HG03135 (cell line): ENCODE measurements at regions not wholly inside any gene's neighbourhood (a gene's known extent, or its start where the extent isn't known, plus 50 kb on each side); places are given as distances from the start of the nearest gene placed in this dataset.

Experiments
- ATAC-seq: cut with Tn5 transposase; IDR thresholded peaks from one replicate; pipeline ENCODE4 v1.9.1; 2021; ENCODE audit warnings: mild to moderate bottlenecking, moderate library complexity; ENCODE audit not compliant: unreplicated experiment

DNA sequence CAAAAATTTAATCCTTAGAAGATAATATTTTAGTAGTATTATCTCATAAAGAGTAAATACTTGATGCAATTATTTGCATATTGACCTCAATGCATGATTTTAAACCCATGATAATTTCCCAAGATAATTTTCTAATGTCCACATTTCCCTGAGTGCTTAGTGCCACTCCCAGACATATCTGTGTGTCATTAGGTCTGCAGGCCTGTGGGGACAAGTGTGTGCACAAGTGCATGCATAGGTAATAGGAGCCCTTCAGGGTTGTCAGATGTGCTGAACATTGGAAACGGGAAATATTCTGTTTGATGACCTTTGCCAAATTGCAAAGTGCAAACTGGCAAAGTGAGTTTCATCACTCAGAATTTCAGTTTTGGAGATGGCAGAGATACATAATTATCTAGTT, 369.9 kb downstream of the KLF5 start:
- no peak for ATAC-seq

DNA sequence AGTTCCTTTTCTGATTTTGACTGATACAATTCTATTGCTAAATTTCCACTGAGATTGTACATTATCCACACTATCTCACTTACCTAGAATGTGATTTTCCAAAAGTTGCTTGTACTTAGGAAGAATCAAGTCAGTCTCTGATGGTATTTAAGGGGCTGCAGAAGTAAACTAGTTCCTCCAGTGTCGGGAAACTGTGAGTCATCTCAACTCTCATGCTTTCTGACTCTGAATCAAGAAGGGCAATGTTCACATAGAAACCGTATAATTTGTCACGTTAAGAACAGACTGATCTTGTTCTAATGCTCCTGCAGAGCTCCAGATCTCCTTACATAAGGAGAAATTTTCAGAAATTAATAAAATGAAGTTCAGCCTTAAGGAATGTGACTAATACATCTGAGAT, 369.3 kb downstream of the KLF5 start:
- ATAC-seq, result no peak

DNA sequence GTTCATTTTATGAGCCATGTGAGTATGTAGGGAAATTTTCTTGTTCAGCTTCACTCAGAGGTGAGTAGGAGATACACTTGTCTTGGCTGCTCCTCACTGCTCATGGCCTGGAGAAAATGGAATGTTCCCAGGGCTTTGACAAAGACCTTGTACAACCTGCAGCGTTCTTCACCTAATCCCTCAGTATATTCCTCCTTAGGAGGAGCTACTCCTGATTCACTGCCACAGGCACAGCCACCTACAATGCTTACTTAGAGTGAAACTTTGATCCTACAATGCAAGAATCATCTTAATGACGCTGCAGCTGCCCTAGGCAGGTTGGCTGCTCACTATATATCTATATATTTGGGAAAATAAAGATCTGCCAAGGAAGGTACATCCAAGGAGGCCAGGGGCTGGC, 364.2 kb downstream of the KLF5 start:
- no peak for ATAC-seq

DNA sequence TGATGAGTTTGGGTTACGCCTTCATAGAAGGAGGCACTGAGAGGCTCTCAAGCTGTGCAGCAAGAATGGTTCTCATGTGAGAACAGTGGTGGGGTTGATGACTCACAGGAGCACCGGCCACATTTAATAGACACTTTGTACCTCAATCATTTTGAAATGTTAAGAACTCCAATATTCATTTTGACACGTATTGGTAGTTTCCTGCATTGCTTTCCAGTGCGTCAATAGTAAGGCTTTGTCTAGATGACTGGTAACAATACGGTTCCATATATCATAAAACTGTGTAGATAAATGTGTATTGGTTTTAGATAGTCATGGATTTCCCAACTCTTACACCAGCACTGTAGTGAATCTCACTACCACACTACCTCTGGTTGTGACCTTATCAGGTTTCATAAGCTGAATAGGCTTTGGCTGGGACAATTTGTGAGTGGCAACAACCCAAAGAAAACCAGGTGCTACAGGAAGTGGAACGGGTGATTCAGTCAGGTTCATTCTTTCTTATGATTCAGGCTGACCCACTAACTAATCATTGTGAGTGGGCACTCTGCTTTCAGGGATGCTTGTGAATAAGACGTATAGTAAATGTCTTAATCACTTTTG, 362.6 kb downstream of the KLF5 start:
- no peak for ATAC-seq

DNA sequence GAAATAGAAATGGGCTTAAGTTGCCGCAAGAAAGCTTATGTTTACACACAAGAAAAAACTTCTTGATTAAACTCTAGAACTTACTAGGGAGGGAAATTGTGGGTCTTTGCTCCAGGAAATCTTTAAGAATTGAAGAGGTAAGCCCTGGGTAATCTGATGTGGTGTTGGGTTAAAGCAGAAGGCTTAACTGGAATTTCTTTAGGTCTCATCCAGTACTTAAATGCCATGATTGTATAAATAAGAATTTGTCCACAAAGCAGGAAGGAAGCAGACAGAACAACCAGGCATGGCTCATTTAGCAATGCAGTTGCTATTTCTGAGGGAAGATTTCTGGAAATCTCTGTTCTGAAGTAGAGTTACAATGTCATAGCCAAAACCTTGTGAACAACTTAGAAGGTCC, 360.4 kb downstream of the KLF5 start:
- no peak for ATAC-seq

DNA sequence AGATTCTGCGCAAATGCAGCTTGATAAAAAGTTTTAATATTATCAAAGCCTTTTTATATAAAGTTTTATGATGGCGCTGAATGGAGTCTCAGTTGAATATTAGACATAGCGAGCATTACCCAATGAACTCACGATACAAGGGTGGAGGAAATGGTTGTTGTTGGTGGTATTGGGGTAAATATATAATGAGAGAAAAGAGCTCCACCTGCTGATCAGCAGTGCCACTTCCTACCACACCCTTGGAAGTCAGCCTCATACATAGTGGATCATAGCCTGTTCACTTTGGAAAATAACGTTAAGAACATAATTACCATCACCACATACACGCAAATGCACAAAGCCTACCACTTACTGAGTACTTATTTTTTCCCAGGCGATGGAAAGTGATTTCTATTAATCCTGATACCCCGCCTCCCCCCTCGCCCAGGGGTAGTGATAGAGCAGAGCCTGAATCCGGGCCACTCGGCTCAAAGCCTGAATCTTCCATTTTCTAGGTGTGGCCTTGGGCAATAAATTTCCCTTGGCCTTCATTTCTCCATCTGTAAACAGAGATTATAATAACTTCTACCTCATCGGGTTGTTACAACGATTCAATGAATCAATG, 358.3 kb downstream of the KLF5 start:
- ATAC-seq, result no peak

DNA sequence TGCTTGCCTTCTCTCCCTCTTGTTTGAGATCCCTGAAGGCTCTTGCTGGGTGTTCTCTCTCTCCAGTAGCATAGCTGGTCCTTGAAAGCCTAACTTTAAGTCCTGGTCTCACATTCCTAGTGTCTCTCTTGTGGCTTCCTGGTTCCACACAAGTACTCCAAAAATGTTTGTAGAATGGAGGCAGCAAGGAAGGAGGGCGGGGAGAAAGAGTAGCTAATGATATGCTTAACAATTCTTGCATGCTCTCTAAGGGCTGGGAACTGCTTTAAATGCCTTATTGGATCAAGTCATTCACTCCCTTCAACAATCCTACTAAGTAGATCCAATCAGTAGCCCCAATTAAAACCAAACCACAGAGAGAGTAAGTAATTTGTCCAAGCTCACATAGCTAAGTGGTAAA, 357.3 kb downstream of the KLF5 start:
- no peak for ATAC-seq

DNA sequence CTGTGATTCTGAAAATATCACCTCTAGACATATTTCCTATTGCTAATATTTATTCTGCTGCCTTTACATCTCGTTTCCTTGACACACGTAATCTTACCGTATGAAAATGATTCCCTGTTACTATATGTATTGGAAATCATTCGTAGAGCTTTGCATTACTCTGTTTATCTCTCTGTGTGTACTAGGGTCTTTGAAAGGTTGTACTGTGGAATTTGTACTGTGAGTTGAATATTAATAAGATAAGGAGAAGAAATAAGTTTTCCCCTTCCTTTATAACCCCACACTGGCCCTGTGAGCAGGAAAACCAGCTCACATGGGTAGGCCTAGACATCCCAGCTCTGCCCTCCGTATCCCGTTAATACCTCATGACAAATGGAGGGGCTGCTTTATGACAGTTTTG, 354.9 kb downstream of the KLF5 start:
- ATAC-seq, result no peak

DNA sequence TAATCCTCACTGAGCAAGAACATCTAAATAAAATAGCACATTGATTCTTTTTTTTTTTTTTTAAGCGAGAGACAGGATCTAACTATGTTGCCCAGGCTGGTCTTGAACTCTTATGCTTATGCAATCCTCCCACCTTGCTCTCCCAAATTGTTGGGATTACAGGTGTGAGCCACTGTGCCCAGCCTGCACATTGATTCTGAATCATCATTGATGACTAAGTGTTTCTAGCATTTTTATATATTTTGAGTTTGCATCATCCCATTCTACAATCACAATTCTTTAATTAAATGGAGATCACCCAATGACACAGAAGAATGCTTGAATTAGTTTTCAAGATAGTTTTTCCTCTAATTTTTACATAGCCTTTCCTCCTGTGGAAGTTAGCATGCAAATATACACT, 354.1 kb downstream of the KLF5 start:
- no peak for ATAC-seq

DNA sequence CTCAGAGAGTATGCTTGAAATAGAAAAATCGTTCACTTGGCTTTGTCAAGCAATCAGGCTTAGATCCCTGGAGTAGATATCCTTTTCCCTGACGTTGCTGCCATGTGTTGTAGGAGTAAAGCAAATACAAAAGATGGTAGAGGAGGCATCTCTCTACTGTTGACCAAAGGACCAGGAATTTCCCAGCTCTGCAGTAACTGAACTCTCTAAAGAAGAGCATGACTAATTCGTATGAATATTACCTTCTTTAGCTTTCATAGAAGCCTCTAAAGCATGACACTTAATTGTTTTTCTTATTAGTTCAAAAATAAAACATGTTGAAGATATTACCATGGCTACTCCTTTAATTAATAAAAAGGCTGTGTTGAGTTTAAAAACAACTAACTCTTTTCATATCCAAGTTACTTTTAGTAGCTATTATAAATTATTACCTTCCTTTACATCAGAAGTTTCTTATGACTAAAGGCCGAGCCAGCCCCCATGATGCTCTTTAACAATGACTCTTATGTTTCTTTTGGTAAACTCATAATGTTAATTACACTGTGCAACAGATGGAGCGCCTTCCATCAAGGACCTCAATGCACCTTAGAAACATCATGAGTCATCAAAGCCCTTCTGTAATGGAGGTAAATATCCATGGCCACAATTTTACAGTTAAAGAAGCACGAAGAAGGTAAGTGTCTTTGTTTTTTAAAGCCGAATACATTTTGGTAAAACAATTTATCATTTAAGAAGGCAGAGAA, 352.4 kb downstream of the KLF5 start:
- ATAC-seq, result no peak

DNA sequence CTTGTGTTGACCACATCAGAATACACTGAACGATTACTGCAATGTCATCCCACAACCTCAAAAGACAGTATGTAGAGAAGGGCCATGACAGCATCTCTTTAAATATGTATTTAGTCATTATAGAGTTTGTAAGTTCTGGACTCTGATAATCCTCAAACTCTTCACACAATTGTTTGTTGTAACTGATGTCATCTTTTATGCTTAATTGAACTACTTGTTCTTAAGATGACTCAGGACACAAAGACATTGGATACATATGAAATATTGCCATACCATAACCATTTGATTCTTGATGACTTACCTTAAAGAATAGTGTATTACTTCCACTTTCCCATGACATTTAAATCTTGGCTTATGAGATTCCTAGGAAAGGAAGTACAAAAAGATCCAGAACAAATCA, 347.6 kb downstream of the KLF5 start:
- ATAC-seq, result no peak

DNA sequence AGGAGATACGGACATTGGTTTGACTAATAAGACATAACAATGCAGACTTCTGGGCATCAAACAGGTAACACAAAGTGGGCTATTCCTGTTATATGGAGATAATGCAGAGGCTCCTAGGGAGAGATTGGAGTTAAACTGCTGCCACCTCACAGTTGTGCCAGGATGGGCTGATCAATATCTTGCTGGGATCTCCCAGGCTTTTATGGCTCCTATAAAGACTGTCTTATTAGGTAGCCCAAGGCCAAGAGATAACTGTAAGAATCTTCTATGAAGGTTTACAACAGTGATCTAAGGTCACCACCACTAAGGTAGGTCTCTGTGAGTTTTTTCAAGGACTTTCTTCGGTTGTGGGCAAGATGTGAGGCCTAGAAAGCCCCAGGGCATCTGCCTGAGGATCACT, 345.8 kb downstream of the KLF5 start:
- no peak for ATAC-seq

DNA sequence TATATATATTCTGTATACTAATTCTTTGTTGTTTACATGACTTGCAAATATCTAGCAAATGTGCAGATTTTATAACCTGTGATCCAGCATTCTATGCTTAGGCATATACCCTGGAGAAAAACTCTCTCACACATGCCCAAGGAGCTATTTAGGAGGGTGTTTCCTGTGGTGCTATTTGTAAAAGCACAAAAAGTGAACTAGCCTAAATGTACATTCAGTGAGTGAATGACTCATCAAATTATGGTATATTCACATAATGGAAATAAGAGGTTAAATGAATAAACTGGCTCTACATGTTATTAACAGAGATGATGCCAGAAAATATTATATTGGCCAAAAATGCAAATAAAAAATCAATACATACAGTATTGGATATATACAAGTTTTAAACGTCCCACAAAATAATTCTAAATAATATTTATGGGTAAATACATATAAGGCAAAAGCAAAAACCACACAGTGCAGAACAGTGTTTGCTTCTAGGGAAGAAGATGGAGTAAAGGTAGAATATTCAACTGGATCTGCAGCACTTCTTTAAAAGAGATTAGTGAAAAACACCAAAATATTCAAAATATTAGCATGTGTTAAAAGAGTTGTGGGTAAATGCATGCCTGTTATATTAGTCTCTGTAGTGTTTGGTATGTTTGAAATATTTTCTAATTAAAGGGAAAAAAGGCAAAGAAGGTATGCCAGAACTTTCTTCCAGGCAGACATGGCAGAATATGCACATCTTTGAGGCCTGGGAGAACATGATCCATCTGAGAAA, 344.7 kb downstream of the KLF5 start:
- ATAC-seq, result no peak

DNA sequence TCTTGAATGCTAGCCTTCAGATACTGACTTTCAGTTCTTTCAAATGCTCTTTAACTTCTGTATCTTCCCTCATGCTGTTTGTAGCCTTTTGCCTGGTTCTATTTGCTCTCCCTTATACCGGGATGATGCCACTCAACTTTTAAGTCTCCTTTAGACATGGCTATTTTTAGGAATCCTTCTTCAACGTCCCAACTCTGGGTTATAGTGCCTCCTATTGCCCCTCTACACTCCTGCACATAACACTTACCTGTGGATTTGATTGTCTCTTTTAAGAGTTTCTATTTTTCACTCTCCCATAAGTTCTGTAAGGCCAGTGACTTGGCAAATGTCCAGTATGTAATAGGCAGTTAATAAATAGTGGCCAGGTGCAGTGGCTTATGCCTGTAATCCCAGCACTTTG, 343.0 kb downstream of the KLF5 start:
- no peak for ATAC-seq

DNA sequence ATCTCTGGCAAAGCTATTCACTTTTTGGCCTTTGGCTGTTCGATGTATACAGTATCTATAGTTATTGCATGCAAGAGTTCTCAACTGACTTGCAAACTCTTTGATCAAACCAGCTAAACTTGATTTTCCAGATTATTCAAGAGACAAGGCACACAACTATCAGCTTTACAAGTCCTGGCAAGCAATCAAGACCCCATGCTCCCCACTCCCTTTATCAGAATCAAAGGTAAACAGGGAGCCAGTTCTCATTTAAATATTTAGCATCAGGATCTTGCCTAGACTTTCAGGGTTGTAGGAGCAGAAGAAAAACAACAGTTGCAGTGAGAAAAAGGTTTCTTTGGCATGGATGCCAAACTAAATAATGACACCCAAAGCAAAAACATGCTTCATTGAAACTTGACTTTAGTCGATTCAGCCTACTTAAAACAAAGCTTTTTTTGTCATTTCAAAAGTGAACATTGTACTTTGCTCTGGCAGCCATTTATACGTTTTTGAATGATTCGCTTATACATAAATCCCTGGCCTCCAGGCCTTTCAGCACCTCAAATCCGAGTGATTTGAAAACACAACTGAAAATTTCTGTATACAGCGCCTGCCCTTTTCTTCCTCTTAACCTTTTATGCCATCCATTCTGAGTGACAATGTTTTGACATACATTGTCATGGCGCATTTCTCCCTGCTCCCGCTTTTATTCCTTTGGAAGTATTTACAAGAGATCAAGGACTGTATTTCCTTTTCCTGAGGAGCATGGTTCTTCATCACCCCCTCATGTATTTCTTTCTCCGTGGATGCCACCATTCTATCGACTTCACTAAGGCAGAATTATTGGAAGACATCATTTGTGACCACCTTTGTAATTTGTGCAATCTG, 340.8 kb downstream of the KLF5 start:
- ATAC-seq, result no peak

DNA sequence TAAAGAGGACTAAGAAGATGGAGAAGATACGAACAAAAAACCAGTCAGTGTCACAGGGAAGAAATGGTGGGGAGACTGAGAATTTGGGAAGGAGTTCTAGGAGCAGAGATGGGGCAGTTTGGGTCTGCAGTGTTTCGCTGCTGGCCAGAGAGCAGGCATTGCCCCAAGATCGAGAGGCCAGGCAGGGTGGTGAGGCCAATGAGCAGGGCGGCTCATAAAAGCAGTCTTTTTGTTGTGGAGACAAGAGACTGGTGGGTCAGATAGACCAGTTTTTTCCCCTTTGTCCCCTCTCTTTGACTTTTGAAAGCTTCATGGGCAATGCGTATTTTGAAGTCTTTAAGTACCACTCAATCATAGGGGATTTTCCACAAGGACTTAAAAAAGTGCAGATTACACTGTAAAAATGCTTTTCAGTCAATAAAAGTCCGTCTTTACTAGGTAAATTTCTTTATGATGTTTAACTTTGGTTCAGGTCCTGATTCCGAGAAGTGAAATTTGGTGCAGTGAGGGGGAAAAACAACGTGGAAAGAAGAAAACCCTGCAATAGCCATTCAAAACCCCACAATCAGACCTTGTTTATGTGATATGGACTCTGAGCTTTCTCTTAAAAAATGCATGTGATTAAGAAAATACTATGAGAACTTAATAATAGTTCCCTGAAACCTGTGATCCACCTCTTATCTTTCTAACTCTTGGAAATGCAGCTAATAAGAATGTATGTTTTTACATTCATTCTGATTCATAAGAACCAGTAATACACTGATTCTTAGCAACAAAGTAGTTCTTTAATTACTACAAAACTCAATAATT, 338.9 kb downstream of the KLF5 start:
- no peak for ATAC-seq

DNA sequence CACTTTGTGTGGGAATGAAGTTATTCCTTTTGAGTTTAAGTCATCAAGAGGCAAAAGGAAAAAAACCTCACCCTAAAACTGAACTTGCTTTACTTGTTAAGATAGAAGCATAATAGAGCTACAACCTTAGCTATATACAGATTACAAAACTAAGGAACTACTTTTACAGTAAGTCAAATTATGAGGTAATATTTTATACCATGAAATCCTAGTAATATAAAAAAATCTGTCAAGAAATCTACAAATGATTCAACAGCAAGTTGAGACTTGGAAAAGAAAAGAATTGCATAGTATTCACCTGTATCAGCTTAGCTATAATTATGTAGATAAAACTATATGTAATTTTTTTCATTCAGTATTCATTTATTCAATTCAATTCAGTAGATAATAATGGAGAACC, 335.3 kb downstream of the KLF5 start:
- ATAC-seq, result no peak

DNA sequence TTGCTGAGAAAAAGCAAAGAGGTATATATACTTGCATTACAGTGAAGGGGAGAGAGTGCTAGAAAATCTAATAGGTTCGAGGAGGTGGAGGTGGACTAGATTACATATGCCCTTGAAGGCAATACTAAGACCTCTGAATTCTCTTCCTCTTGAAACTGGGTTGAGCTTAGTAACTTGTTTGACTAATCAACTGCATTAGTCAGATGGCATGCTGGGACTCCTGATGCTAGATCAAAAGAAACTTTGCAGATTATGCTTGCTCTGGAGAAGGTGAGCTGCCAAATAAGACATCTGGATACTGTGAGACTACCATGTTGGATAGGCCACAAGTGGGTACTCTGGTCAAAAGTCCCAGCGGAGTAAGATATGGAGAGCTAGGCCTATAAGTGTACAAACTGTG, 331.3 kb downstream of the KLF5 start:
- no peak for ATAC-seq

DNA sequence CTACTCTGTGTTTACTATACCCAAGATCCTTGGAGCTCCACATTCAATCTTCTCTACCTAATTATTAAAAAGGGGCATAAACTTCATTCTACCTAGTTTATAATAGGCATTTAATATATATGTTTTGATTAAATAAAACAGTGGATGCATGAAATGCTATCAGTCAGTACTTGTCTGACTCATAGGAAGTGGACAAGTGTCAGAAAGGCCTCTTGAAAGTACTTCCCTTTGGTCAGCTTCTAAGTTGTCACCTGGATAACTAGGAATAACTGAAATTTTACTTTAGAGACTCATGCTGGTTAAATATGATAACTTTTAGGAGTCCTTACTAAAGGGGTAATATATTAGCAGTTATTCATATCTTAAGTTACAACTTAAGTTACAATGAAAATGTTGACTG, 329.8 kb downstream of the KLF5 start:
- ATAC-seq, result no peak

DNA sequence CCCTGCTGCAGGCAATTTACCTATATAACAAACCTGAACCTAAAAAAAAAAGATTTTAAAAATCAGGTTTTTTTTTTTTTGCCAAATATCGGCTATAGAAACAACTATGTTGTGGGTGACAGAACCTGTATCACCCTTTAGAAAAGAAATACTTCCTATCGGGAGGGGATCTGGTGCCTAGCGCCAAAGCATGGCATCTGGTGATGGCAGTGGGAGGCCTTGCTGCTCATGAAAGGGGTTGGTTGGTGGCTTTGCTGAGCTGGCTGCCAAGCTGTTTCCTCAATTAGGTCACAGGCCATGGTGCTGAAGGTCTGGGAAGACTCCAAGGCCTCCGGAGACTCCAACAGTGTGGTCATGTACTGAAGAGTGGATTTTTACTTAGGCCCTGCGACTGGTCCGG, 328.5 kb downstream of the KLF5 start:
- ATAC-seq, result no peak
